VCaP (cell line): ENCODE measurements at regions not wholly inside any gene's neighbourhood (a gene's known extent, or its start where the extent isn't known, plus 50 kb on each side); places are given as distances from the start of the nearest gene placed in this dataset.

Experiments
- H3K27ac ChIP-seq: fragments of 450-650 bp; 2 replicates; pipeline ENCODE4 v1.5.1; 2017
- TF ChIP-seq, protein P1 (sequence below): fragments of 450-650 bp; conservative IDR thresholded peaks from 2 replicates; pipeline ENCODE4 v1.5.1; 2017; ENCODE audit warnings: mild to moderate bottlenecking, moderate library complexity

DNA sequence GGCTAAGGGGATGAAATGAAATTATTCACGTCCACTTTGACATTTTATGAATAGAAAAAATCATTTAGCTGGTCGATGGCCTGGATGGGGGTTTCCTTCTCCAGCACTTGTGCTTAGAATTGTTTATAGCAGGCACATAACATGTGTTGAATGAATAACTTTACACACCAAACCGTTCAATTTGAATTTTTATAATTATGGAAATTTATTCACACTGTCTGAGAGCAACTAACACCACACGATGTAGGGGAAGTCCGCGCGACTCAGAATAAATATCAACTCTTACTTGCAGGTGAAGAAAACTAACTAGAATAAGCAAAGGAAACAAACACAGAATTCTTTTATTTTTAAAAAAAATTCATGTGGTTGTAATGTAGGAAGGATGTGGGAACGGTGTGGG lies 81.3 kb downstream of the MINAR1 start:
- no peak overlapping the region for H3K27ac ChIP-seq
- TF ChIP-seq, protein P1, sequence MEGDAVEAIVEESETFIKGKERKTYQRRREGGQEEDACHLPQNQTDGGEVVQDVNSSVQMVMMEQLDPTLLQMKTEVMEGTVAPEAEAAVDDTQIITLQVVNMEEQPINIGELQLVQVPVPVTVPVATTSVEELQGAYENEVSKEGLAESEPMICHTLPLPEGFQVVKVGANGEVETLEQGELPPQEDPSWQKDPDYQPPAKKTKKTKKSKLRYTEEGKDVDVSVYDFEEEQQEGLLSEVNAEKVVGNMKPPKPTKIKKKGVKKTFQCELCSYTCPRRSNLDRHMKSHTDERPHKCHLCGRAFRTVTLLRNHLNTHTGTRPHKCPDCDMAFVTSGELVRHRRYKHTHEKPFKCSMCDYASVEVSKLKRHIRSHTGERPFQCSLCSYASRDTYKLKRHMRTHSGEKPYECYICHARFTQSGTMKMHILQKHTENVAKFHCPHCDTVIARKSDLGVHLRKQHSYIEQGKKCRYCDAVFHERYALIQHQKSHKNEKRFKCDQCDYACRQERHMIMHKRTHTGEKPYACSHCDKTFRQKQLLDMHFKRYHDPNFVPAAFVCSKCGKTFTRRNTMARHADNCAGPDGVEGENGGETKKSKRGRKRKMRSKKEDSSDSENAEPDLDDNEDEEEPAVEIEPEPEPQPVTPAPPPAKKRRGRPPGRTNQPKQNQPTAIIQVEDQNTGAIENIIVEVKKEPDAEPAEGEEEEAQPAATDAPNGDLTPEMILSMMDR: no peak

DNA sequence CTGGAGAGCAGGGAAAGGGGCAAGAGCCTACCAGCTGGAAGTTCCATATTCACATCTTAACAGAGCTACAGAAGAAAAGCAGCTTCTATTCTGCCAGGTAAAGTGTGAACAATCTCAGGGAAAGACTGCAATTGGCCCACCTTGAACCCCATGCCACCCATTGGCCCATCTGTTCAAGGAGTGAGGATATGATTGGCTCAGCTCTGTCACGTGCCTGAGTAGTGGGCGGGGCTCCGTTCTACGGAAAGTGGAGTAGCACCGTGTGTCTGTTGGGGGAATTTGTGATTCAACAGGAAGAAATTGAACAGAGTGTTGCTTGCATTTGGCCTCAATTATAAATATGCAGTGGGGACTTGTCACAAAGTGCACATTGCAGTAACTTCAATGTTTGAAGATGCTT lies 81.8 kb downstream of the MINAR1 start:
- TF ChIP-seq, protein P1: no peak
- H3K27ac ChIP-seq: no peak overlapping the region

DNA sequence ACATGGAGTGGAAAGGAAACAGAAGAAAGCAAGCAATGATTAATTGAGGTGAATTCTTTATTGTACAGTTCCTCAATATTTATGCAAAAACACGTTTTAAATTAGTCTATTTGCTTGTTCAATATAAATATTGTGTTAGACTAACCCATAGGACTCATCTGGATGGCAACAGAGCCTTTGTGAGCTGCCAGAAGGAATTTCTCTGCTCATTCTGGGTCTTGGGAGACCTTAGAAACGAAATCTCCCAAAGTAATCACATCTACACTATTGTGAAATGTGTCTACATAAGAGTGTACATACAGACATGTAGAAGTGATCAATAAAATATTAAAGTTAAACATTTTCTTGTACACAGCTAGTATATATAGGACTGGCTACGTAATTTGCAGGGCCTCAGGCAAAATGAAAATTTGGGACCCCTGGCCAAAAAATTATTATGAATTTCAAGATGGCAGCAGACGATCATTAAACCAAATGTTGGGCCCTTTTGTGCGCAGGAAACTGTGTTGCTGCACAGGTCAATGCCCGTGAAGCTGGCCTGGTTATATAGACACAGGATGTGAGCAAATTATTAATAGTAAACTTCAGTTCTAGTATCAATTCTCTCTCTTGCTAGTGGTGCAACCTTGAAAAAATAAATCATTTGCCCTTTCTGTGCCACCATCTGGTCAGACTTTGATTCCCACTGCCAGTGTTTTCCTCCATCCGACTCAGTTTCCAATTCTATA lies 83.3 kb downstream of the MINAR1 start:
- H3K27ac ChIP-seq: no peak overlapping the region
- TF ChIP-seq, protein P1: no peak

DNA sequence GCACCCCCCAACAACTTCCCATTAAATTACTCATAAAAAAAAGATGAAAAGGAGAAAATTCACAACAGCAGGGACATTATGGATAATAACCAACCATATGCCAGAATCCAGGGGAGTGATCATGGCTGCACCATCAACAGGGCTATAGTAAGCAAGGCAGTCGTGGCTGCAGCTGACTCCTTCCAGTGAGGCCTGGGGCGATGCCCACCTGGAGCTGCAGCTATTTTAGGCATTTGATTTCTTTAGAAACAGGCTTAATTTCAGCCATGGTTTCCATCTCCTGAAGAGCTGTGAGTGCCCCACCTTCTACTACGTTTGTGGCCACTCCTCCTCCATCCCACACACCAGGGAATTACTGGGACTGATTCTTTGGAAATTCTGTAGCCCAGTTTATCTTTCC lies 84.0 kb downstream of the MINAR1 start:
- TF ChIP-seq, protein P1: no peak
- no peak overlapping the region for H3K27ac ChIP-seq

DNA sequence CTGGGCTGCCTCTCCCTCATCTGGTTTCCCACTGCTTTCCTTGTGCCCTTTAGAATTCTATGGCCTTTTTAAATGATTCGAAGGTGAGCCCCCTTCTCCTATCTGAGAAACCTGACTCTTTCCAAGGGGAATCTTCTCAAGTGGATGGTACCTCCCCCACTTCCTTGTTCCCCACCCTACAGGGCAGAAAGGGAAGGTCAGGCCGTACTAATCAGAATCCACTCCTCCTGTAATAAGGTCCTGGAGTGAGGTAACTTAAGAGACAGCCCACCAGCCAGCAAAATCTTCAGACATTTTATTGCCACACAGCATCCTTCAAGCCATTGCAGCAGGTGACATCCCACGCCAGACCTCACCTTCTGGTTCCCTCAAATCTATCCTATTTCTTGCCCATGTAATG lies 84.5 kb downstream of the MINAR1 start:
- TF ChIP-seq, protein P1: no peak
- H3K27ac ChIP-seq: no peak overlapping the region

DNA sequence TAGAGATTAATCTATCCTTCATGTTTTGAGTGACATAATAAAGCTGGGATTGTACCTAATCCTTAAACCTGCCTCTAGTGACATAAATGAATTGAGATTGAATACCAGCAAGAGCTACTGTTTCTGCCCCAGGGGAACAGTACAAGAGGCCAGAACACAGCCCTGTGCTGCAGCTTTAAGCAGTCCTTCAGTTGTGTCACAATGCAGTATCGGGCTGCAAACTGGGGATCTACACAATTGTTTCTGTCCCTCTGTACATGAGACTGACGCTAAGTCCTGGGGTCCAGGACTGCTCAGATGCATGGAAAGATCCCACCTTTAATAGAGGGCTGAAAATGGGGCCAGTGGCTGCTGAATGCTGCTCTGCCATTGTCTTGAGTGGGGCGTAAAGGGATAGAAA lies 87.5 kb downstream of the MINAR1 start:
- H3K27ac ChIP-seq: no peak overlapping the region
- TF ChIP-seq, protein P1: no peak

DNA sequence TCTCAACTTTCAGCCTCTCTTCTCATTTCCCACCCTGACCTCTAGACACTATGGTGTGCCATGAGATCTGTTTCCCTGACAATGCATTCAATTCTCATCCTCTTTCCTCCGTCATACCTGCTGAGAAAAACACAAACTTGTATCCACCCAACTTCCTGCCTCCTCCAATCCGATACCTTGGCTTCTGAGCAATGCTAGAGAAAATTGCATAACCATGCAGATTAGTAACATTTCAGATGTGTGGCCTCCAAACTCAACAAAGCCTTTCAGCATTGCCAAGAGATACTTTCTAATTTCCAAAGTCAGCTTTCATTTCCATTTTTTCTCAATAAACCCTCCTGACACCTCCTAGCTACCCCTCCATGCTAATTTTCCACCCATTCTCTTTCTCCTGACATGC lies 88.5 kb downstream of the MINAR1 start:
- TF ChIP-seq, protein P1: no peak
- no peak overlapping the region for H3K27ac ChIP-seq
